ENCODE measurements at regions not wholly inside any gene's neighbourhood (a gene's known extent, or its start where the extent isn't known, plus 50 kb on each side); places are given as distances from the start of the nearest gene placed in this dataset.

DNA sequence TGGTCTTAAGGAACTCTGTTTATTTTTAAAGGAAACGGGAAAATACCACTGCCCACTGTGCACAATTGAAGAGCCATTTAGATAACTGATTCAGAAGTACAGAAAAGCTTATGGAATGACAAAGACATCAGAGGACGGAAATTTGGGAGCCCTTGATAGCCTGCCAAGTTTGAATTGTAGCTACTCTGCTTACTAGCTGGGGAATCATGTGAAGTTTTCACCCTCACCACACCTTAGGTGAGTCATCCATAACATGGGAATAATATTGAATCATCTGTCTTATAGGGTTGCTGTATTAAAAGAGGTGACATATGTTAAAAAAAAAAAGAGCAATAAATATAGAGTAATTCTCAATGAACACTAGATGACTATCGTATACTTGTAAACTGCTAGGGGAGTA is 1104.2 kb downstream of the GATA3 start:
- Mint-ChIP-seq H3K4me3 (no peak overlapping the region), H3K4me1 (ENCODE audit: low read depth) (peaks cover 3% of the 10 kb centered on the region), H3K27ac (no peak overlapping the region), H3K9me3 (peaks cover 23% of the 10 kb centered on the region), H3K36me3 (ENCODE audit: low read depth) (peaks cover 10% of the 10 kb centered on the region), H3K27me3 (no peaks in the 10 kb centered on the region)
- intact Hi-C loops (cut with micrococcal nuclease) = no loop called here
- ChIA-PET POLR2A (no interaction called here), CTCF (interaction anchor here (1.0 to 2.2 kb wide), 2 partner anchors 9 to 52 kb away, joined by 3 to 5 read pairs; no protein-coding TSS in a partner anchor)
- TF ChIP-seq, protein P1, sequence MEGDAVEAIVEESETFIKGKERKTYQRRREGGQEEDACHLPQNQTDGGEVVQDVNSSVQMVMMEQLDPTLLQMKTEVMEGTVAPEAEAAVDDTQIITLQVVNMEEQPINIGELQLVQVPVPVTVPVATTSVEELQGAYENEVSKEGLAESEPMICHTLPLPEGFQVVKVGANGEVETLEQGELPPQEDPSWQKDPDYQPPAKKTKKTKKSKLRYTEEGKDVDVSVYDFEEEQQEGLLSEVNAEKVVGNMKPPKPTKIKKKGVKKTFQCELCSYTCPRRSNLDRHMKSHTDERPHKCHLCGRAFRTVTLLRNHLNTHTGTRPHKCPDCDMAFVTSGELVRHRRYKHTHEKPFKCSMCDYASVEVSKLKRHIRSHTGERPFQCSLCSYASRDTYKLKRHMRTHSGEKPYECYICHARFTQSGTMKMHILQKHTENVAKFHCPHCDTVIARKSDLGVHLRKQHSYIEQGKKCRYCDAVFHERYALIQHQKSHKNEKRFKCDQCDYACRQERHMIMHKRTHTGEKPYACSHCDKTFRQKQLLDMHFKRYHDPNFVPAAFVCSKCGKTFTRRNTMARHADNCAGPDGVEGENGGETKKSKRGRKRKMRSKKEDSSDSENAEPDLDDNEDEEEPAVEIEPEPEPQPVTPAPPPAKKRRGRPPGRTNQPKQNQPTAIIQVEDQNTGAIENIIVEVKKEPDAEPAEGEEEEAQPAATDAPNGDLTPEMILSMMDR (IDR thresholded peaks at IDR 0.05) = no peak
- no peak for DNase-seq
- ATAC-seq = no peak

DNA sequence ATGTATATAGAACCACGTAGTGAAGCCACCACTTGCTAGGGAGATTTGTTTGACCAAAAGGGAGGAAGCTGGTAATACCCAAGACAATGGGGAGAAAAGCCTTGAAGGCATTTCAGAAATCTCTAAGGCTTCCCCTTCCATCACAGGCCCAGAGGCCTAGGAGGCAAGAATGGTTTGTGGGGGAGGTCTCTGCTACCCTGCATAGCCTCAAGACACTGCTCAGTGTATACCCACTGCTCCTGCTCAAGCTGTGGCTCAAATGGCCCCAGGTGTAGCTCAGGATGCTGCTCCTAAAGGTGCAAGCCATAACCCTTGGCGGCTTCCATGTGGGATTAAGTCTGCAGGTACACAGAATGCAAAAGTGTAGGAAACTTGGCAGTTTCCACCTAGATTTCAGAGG is 1105.8 kb downstream of the GATA3 start:
- ChIA-PET POLR2A (interaction anchor here (1.0 kb wide), 1 partner anchor 131 kb away, joined by 3 read pairs; no protein-coding TSS in a partner anchor), CTCF (no interaction called here)
- DNase-seq = no peak
- Mint-ChIP-seq H3K4me1 (ENCODE audit: low read depth) (peaks cover 10% of the 10 kb centered on the region), H3K27ac (no peak overlapping the region), H3K27me3 (no peaks in the 10 kb centered on the region), H3K4me3 (no peak overlapping the region), H3K9me3 (peaks cover 28% of the 10 kb centered on the region), H3K36me3 (ENCODE audit: low read depth) (peaks cover 15% of the 10 kb centered on the region)
- TF ChIP-seq, protein P1 (IDR thresholded peaks at IDR 0.05) = no peak
- no peak for ATAC-seq
- intact Hi-C loops (cut with micrococcal nuclease) = no loop called here

DNA sequence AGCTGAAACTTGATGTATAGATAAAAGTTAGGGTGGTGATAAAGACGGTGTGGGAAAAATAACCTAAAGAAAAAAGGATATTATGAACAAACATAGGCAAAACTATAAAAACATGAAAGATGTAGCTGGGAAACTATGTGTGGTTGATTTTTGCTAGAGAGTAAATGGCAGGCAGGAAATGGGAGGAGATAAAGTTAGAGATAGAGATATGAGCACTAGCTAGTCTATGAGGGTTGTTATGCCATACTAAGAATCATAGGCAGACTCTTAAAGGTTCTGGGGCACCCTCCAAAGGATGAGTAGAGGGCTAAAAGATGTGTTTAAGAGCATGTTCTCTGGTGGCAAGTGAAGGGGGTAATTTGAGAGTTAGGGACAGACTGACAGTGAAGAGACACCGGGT is 1109.2 kb downstream of the GATA3 start:
- Mint-ChIP-seq H3K36me3 (ENCODE audit: low read depth) (peaks cover 20% of the 10 kb centered on the region), H3K4me3 (no peak overlapping the region), H3K27me3 (no peaks in the 10 kb centered on the region), H3K9me3 (peaks cover 37% of the 10 kb centered on the region), H3K27ac (no peak overlapping the region), H3K4me1 (ENCODE audit: low read depth) (peaks cover 26% of the 10 kb centered on the region)
- CTCF ChIA-PET = interaction anchor here (1.1 kb wide), 1 partner anchor 14 kb away, joined by 4 read pairs; no protein-coding TSS in a partner anchor
- POLR2A ChIA-PET = no interaction called here
- DNase-seq (no peak), ATAC-seq (no peak)
- intact Hi-C loops (cut with micrococcal nuclease) = no loop called here
- TF ChIP-seq, protein P1 (IDR thresholded peaks at IDR 0.05) = no peak

DNA sequence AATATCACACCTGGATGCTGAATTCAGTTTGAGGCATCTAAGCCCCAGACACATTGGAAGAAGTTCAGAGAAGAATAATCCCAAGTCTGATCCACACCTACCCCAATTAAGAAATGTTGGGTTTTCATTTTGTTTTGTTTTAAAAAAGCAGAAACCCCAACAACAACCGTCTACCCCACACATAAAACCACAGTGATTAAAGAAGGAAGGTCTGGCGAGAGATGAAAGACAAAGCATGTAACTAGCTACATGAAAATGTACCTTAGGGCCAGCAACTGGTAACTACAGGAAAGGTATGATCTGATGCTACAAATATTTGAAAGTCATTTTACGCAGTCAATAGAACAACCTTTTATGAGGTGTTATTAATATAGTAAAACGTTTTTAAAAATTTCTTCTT is 1112.3 kb downstream of the GATA3 start:
- POLR2A ChIA-PET = no interaction called here
- H3K4me1 Mint-ChIP-seq (ENCODE audit: low read depth) = peaks cover 26% of the 10 kb centered on the region
- CTCF ChIA-PET = interaction anchor here (1.6 kb wide), 1 partner anchor 9 kb away, joined by 5 read pairs; no protein-coding TSS in a partner anchor
- H3K9me3 Mint-ChIP-seq = peaks cover 22% of the 10 kb centered on the region
- no peak for ATAC-seq
- no peak overlapping the region for H3K4me3 Mint-ChIP-seq
- intact Hi-C loops (cut with micrococcal nuclease) = no loop called here
- no peak for DNase-seq
- TF ChIP-seq, protein P1 (IDR thresholded peaks at IDR 0.05) = no peak
- no peaks in the 10 kb centered on the region for H3K27me3 Mint-ChIP-seq
- H3K27ac Mint-ChIP-seq = no peak overlapping the region
- peaks cover 14% of the 10 kb centered on the region for H3K36me3 Mint-ChIP-seq (ENCODE audit: low read depth)

DNA sequence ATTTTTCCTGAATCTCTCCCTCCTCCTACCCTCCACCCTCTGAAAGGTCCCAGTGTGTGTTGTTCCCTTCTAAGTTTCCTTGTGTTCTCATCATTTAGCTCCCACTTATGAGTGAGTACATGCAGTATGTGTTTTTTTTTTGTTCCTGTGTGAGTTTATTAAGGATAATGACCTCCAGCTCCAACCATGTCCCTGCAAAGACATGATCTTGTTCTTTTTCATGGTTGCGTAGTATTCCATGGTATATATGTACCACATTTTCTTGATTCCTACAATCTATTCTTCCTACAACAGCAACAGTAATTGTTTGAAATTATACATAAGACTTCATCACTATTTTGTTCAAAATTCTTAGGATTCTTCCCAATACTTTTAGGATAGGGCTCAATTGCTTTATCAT is 1117.8 kb downstream of the GATA3 start:
- Mint-ChIP-seq H3K36me3 (ENCODE audit: low read depth) (no peaks in the 10 kb centered on the region), H3K4me1 (ENCODE audit: low read depth) (peaks cover 14% of the 10 kb centered on the region), H3K4me3 (no peak overlapping the region), H3K9me3 (peaks cover 10% of the 10 kb centered on the region), H3K27me3 (no peaks in the 10 kb centered on the region), H3K27ac (no peak overlapping the region)
- CTCF ChIA-PET = no interaction called here
- no peak for DNase-seq
- no peak for ATAC-seq
- TF ChIP-seq, protein P1 (IDR thresholded peaks at IDR 0.05) = no peak
- POLR2A ChIA-PET = no interaction called here
- intact Hi-C loops (cut with micrococcal nuclease) = no loop called here

Data from activated CD8-positive, alpha-beta T cell treated with anti-CD3 and anti-CD28 coated beads for 36 hours (primary cell).